Skeletal muscle tissue (tissue), 3 donors: ENCODE measurements at regions not wholly inside any gene's neighbourhood (a gene's known extent, or its start where the extent isn't known, plus 50 kb on each side); places are given as distances from the start of the nearest gene placed in this dataset.
A peak's percentile ranks its signal among the peaks of the same experiment; 100 is the strongest.

Source experiments
- H3K27ac ChIP-seq: one replicate; pipeline ENCODE4 v1.7.0; 2013; ENCODE audit warnings: mild to moderate bottlenecking, low read depth, low read length, inconsistent platforms
- H3K27me3 ChIP-seq, 3 donors: one replicate each; pipeline ENCODE4 v1.7.0; 2013; ENCODE audit warnings: low read length in 3 of 3; ENCODE audit not compliant: control insufficient read depth in 3 of 3, insufficient read depth in 3 of 3
- H3K36me3 ChIP-seq, 3 donors: one replicate each; pipeline ENCODE4 v1.7.0; 2013; ENCODE audit warnings: low read length in 3 of 3; ENCODE audit not compliant: control insufficient read depth in 3 of 3, insufficient read depth in 3 of 3
- H3K4me1 ChIP-seq, 3 donors: one replicate each; pipeline ENCODE4 v1.7.0; 2013; ENCODE audit warnings: low read length in 3 of 3, mild to moderate bottlenecking in 3 of 3; ENCODE audit not compliant: control insufficient read depth in 3 of 3, insufficient read depth in 3 of 3
- H3K4me3 ChIP-seq, 3 donors: one replicate each; pipeline ENCODE4 v1.7.0; 2013; ENCODE audit warnings: low read length in 3 of 3
- H3K9ac ChIP-seq, 3 donors: one replicate each; pipeline ENCODE4 v1.7.0; 2013; ENCODE audit warnings: low read length in 3 of 3, mild to moderate bottlenecking in 3 of 3, moderate library complexity in 2 of 3, low read depth in 1 of 3
- H3K9me3 ChIP-seq, 3 donors: one replicate each; pipeline ENCODE4 v1.7.0; 2013; ENCODE audit warnings: low read length in 3 of 3; ENCODE audit not compliant: control insufficient read depth in 3 of 3
- donor health status: Osteomylitis.

DNA sequence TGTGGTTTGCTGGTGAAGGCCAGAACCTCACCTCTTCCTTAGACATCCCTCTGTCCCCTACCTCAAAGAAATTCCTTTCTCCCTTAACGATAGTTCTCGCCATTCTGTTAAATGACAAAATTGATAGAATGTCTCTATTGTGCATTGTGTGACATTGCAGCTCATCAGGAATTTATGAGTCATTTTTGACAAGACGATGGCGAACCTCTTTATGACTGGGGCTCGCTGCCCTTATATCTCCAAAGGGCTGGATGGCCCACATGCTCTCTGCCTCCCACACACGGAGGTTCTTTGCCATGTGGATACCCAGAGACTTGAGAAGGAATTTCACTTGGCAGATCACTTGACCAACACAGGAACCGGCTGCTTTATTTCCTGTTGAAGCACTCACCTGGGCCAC is 66.8 kb upstream of the RPS6KA2 start:
- no peaks in the 10 kb centered on the region for H3K36me3 ChIP-seq
- H3K9ac ChIP-seq: no peak overlapping the region
- H3K27me3 ChIP-seq: no peaks in the 10 kb centered on the region
- H3K27ac ChIP-seq: no peak overlapping the region
- H3K9me3 ChIP-seq: no peaks in the 10 kb centered on the region
- no peak overlapping the region for H3K4me3 ChIP-seq
- H3K4me1 ChIP-seq: peaks cover 24 to 27% (median 26%) of the 10 kb centered on the region in 3 donors

- H3K36me3 ChIP-seq: no peaks in the 10 kb centered on the region
- no peaks in the 10 kb centered on the region for H3K9me3 ChIP-seq
- H3K9ac ChIP-seq: peak overlapping the region; percentile 84 to 86 (median 85)
- peak overlapping the region; percentile 95 for H3K27ac ChIP-seq
- H3K27me3 ChIP-seq: no peaks in the 10 kb centered on the region
- peak overlapping the region; percentile 69 to 84 (median 74) for H3K4me3 ChIP-seq
- peaks cover 26 to 33% (median 27%) of the 10 kb centered on the region in 3 donors for H3K4me1 ChIP-seq
Measured at GRCh38 chr6:166692723-166693302, 65.8 kb upstream of the RPS6KA2 start.

- Histone ChIP-seq H3K27ac (peak overlapping the region; percentile 95), H3K4me1 (peaks cover 27 to 37% (median 30%) of the 10 kb centered on the region in 3 donors), H3K27me3 (no peaks in the 10 kb centered on the region), H3K9ac (peak overlapping the region; percentile 84 to 86 (median 85)), H3K36me3 (no peaks in the 10 kb centered on the region), H3K9me3 (no peaks in the 10 kb centered on the region), H3K4me3 (peak overlapping the region; percentile 69 to 84 (median 74))
Measured at GRCh38 chr6:166691746-166692145, 64.7 kb upstream of the RPS6KA2 start.

- H3K9ac ChIP-seq: peak overlapping the region; percentile 84 to 86 (median 85)
- H3K27me3 ChIP-seq: no peaks in the 10 kb centered on the region
- H3K36me3 ChIP-seq: no peaks in the 10 kb centered on the region
- H3K27ac ChIP-seq: peak overlapping the region; percentile 95
- peak overlapping the region; percentile 69 to 84 (median 74) for H3K4me3 ChIP-seq
- peaks cover 28 to 42% (median 34%) of the 10 kb centered on the region in 3 donors for H3K4me1 ChIP-seq
- H3K9me3 ChIP-seq: no peaks in the 10 kb centered on the region
Measured at GRCh38 chr6:166691199-166691598, 64.1 kb upstream of the RPS6KA2 start.

GRCh38 chr6:166689687-166690086 is 62.6 kb upstream of the RPS6KA2 start:
- no peaks in the 10 kb centered on the region for H3K27me3 ChIP-seq
- no peaks in the 10 kb centered on the region for H3K9me3 ChIP-seq
- peak overlapping the region; percentile 95 for H3K27ac ChIP-seq
- peak overlapping the region in 1 of 3 donors; percentile 2 for H3K4me3 ChIP-seq
- H3K9ac ChIP-seq: peak overlapping the region in 1 of 3 donors; percentile 64
- H3K4me1 ChIP-seq: peaks cover 29 to 43% (median 34%) of the 10 kb centered on the region in 3 donors
- no peaks in the 10 kb centered on the region for H3K36me3 ChIP-seq

DNA sequence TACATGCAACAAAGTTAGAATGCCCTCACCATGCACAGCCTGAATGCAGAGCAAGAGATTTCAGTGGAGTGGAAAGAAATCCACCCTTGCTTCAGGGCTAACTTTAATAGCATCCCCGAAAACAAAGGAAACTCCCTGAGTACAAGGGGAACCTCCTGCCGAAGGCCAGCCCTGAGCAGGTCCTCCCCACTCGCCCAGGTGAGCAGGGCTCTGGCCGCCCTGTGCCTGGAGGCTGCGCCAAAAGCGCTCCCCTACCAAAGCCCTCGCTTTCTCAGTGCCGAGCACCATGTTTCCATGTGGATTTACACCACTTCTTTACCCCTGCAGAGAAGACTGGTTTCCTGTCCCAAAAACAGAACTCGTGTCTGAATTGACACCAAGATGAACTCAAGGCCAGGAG is 61.9 kb upstream of the RPS6KA2 start:
- Histone ChIP-seq H3K36me3 (no peaks in the 10 kb centered on the region), H3K27me3 (no peaks in the 10 kb centered on the region), H3K4me3 (no peak overlapping the region), H3K9me3 (no peaks in the 10 kb centered on the region), H3K4me1 (peaks cover 29 to 41% (median 34%) of the 10 kb centered on the region in 3 donors), H3K9ac (no peak overlapping the region), H3K27ac (no peak overlapping the region)

DNA sequence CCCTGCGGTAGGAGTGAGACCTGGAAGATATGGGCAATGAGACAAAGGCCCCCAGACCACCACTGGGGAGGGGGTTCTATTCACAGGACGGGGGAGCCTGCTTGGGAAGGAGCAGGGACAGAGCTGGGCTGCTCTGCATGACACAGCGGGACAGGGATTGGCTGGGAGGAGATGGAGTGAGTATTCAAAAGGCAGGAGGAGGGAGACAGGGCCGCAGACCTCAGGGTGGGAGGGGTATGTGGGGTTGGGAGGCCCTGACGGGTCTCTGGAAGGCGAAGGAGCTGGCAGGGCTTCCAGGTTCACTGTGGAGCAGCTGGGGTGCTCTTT is 60.8 kb upstream of the RPS6KA2 start:
- Histone ChIP-seq H3K27ac (no peak overlapping the region), H3K4me1 (peaks cover 22 to 36% (median 26%) of the 10 kb centered on the region in 3 donors), H3K9ac (no peak overlapping the region), H3K36me3 (no peaks in the 10 kb centered on the region), H3K4me3 (no peak overlapping the region), H3K27me3 (no peaks in the 10 kb centered on the region), H3K9me3 (no peaks in the 10 kb centered on the region)

- H3K27ac ChIP-seq: no peak overlapping the region
- H3K4me3 ChIP-seq: peak overlapping the region in 1 of 3 donors; percentile 13
- H3K36me3 ChIP-seq: no peaks in the 10 kb centered on the region
- no peaks in the 10 kb centered on the region for H3K9me3 ChIP-seq
- no peak overlapping the region for H3K9ac ChIP-seq
- H3K27me3 ChIP-seq: no peaks in the 10 kb centered on the region
- H3K4me1 ChIP-seq: peaks cover 22 to 36% (median 26%) of the 10 kb centered on the region in 3 donors
Measured at GRCh38 chr6:166687070-166687878, 60.2 kb upstream of the RPS6KA2 start.

GRCh38 chr6:166686317-166686716 is 59.3 kb upstream of the RPS6KA2 start:
- Histone ChIP-seq H3K36me3 (no peaks in the 10 kb centered on the region), H3K4me1 (peaks cover 16 to 33% (median 22%) of the 10 kb centered on the region in 3 donors), H3K9ac (no peak overlapping the region), H3K4me3 (no peak overlapping the region), H3K9me3 (no peaks in the 10 kb centered on the region), H3K27me3 (no peaks in the 10 kb centered on the region), H3K27ac (no peak overlapping the region)

GRCh38 chr6:166684866-166685265 is 57.8 kb upstream of the RPS6KA2 start:
- Histone ChIP-seq H3K27ac (no peak overlapping the region), H3K9ac (no peak overlapping the region)

More at GRCh38 chr6:166684866-166685265, 57.8 kb upstream of the RPS6KA2 start:
- peaks cover 0 to 3% (median 0%) of the 10 kb centered on the region in 3 donors for H3K36me3 ChIP-seq
- no peak overlapping the region for H3K4me3 ChIP-seq
- H3K4me1 ChIP-seq: peaks cover 4 to 24% (median 13%) of the 10 kb centered on the region in 3 donors
- no peaks in the 10 kb centered on the region for H3K9me3 ChIP-seq
- H3K27me3 ChIP-seq: no peaks in the 10 kb centered on the region
